ENCODE measurements at regions not wholly inside any gene's neighbourhood (a gene's known extent, or its start where the extent isn't known, plus 50 kb on each side); places are given as distances from the start of the nearest gene placed in this dataset.

DNA sequence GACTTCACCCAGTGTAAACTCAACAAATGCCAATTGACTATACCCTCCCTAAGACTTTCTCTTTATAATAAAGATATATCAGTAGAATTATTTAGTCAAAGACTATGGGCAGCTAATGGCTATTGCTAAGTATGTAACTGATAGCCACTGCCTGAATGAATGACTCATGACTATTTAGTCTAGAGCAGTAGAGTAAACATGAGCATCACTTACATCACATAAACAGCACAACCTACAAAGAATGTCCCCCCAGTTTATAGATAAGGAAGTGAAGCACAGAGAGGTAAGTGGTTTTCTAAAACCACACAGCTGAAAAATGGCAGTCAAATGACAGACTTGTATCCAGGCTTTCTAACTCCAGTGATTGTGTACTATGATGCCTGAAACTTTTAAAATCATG is 507.0 kb downstream of the PPARGC1A start:
- DNase-seq (no peak), ATAC-seq (ENCODE audit: low FRiP score in 2 of 2) (no peak)
- no peak overlapping the region for H3K27ac ChIP-seq
- no peak overlapping the region for H3K4me3 ChIP-seq
- no peaks in the 10 kb centered on the region for H3K9me3 ChIP-seq
- H3K4me1 ChIP-seq = no peaks in the 10 kb centered on the region
- no peak for TF ChIP-seq POLR2A (IDR thresholded peaks at IDR 0.05)
- no peak for TF ChIP-seq POLR2AphosphoS5 (IDR thresholded peaks at IDR 0.05)
- TF ChIP-seq, protein P1, sequence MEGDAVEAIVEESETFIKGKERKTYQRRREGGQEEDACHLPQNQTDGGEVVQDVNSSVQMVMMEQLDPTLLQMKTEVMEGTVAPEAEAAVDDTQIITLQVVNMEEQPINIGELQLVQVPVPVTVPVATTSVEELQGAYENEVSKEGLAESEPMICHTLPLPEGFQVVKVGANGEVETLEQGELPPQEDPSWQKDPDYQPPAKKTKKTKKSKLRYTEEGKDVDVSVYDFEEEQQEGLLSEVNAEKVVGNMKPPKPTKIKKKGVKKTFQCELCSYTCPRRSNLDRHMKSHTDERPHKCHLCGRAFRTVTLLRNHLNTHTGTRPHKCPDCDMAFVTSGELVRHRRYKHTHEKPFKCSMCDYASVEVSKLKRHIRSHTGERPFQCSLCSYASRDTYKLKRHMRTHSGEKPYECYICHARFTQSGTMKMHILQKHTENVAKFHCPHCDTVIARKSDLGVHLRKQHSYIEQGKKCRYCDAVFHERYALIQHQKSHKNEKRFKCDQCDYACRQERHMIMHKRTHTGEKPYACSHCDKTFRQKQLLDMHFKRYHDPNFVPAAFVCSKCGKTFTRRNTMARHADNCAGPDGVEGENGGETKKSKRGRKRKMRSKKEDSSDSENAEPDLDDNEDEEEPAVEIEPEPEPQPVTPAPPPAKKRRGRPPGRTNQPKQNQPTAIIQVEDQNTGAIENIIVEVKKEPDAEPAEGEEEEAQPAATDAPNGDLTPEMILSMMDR (IDR thresholded peaks at IDR 0.05) = no peak
- TF ChIP-seq EP300 (IDR thresholded peaks at IDR 0.05) = no peak
- H3K27me3 ChIP-seq = no peaks in the 10 kb centered on the region
- no peaks in the 10 kb centered on the region for H3K36me3 ChIP-seq

DNA sequence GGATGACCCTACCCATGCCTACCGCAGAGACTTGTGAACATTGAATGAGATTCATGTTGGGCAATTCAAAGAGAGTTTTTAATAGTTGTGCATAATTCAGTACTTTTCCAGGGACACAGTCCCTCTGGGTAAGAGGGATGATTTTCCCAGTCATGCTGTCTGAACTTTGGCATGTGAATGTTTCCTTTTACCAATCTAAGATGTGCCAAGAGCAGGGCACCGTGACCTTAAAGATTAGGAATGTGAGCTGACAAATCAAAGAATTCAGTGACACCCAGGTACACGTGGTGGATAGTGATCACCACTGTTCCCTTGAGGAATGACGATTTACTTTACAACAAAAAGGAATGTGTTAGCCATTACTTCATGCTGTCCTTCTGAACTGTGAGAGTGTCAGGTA is 515.6 kb downstream of the PPARGC1A start:
- Histone ChIP-seq H3K9me3 (no peaks in the 10 kb centered on the region), H3K27ac (peak overlapping the region; percentile 40 to 76 (median 60))

GRCh38 chr4:23373261-23373660 is 516.6 kb downstream of the PPARGC1A start:
- Histone ChIP-seq H3K4me1 (peaks cover 0 to 3% (median 0%) of the 10 kb centered on the region in 4 donors), H3K4me3 (no peak overlapping the region), H3K27me3 (no peaks in the 10 kb centered on the region), H3K36me3 (no peaks in the 10 kb centered on the region), H3K27ac (peak overlapping the region in 3 of 4 donors; percentile 57 to 76 (median 69)), H3K9me3 (no peaks in the 10 kb centered on the region)
- WGBS, 2 donors = 35 to 48% methylated on average over 2 of the region's 2 CpGs
- ATAC-seq (ENCODE audit: low FRiP score in 2 of 2) = peak; percentile 74 to 94
- TF ChIP-seq POLR2AphosphoS5 (IDR thresholded peaks at IDR 0.05) (peak in 1 of 2 donors; percentile 75), EP300 (IDR thresholded peaks at IDR 0.05) (peak in 2 of 4 donors; percentile 2 to 90), POLR2A (IDR thresholded peaks at IDR 0.05) (no peak)
- TF ChIP-seq, protein P1 (IDR thresholded peaks at IDR 0.05) = peak in 2 of 6 experiments; percentile 13 to 38
- DNase-seq = peak in 1 of 2 donors; percentile 90

More for the DNA sequence above, 515.6 kb downstream of the PPARGC1A start:
- H3K4me3 ChIP-seq = no peak overlapping the region
- no peak for TF ChIP-seq POLR2A (IDR thresholded peaks at IDR 0.05)
- TF ChIP-seq POLR2AphosphoS5 (IDR thresholded peaks at IDR 0.05) = no peak
- TF ChIP-seq, protein P1 (IDR thresholded peaks at IDR 0.05) = no peak
- TF ChIP-seq EP300 (IDR thresholded peaks at IDR 0.05) = no peak
- DNase-seq (no peak), ATAC-seq (ENCODE audit: low FRiP score in 2 of 2) (peak in 1 of 2 donors; percentile 35)
- WGBS, 2 donors = 41 to 53% methylated on average over 4 of the region's 4 CpGs
- H3K4me1 ChIP-seq = peaks cover 0 to 3% (median 0%) of the 10 kb centered on the region in 4 donors
- H3K27me3 ChIP-seq = no peaks in the 10 kb centered on the region
- no peaks in the 10 kb centered on the region for H3K36me3 ChIP-seq

DNA sequence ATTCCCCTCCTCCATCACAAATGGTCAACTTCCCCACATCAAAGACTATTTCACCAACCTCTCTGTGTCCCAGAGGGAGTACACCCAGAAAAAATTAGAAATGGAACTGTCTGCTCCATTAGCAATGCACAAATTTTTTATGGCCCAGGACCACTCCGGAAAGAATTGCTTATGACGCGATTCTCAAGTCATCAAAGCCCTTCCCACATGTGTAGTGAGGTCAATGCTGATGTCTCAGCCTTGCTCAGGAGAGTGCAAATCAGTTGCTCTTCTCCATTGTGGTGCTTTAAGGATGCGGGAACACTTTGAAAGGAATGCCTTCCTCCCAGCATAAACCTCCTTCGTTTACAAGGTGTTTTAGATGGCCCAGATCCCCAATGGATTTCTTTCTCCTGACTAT is 518.3 kb downstream of the PPARGC1A start:
- Histone ChIP-seq H3K4me1 (peaks cover 0 to 3% (median 0%) of the 10 kb centered on the region in 4 donors), H3K4me3 (no peak overlapping the region), H3K27me3 (no peaks in the 10 kb centered on the region), H3K36me3 (no peaks in the 10 kb centered on the region), H3K9me3 (no peaks in the 10 kb centered on the region), H3K27ac (no peak overlapping the region)
- 88 to 89% methylated on average over 5 of the region's 5 CpGs for WGBS, 2 donors
- ATAC-seq (ENCODE audit: low FRiP score in 2 of 2) = no peak
- TF ChIP-seq POLR2A (IDR thresholded peaks at IDR 0.05) (no peak), POLR2AphosphoS5 (IDR thresholded peaks at IDR 0.05) (no peak), EP300 (IDR thresholded peaks at IDR 0.05) (no peak)
- TF ChIP-seq, protein P1 (IDR thresholded peaks at IDR 0.05) = no peak
- DNase-seq = no peak

DNA sequence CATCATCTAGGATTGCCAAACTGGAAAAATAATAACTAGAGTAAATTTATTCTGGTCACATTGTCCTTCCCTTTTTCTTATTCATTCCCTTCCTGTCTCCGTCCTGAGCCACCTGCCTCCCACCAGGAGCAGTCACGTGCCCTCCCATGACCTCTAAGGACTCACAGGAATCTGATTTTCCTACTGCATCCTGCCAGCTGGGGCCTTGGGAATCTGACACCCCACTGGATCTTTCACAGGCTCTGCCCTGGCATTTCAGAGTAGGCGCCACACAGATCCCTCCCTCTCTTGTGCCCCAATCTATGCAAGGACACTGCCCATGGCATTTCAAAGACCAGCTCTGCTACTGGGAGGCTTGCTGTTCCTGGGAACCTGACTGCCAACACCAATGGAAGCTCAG is 520.5 kb downstream of the PPARGC1A start:
- no peaks in the 10 kb centered on the region for H3K9me3 ChIP-seq
- DNase-seq = no peak
- H3K36me3 ChIP-seq = no peaks in the 10 kb centered on the region
- WGBS, 2 donors = 66 to 69% methylated on average over 3 of the region's 3 CpGs
- no peak for ATAC-seq (ENCODE audit: low FRiP score in 2 of 2)
- no peak overlapping the region for H3K27ac ChIP-seq
- peaks cover 0 to 3% (median 0%) of the 10 kb centered on the region in 4 donors for H3K4me1 ChIP-seq
- H3K4me3 ChIP-seq = no peak overlapping the region
- no peaks in the 10 kb centered on the region for H3K27me3 ChIP-seq
- TF ChIP-seq EP300 (IDR thresholded peaks at IDR 0.05) = no peak
